GM19455 (cell line): ENCODE measurements at regions not wholly inside any gene's neighbourhood (a gene's known extent, or its start where the extent isn't known, plus 50 kb on each side); places are given as distances from the start of the nearest gene placed in this dataset.

Experiments used
- ATAC-seq: cut with Tn5 transposase; IDR thresholded peaks from one replicate; pipeline ENCODE4 v1.9.1; 2021; ENCODE audit not compliant: unreplicated experiment

DNA sequence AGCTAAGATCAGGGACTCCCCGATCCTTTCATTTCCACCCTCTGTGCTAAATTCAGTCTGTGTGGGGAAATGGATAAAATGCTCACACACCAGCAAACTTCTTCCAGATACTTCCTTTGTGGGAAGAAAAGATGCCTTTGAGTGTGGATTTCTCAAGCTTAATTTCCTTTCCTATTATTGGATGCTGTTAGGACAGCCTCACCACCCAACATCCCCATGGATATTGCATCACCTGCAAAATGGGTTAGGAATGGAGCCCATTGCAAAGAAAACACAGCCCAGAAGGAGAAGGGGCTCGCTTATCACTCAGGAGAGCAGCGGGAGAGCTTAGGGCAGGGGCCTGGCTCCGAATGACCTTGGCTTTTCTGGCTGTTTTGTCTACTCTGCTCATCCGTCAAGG, 272.2 kb downstream of the CDC5L start:
- ATAC-seq, result no peak

DNA sequence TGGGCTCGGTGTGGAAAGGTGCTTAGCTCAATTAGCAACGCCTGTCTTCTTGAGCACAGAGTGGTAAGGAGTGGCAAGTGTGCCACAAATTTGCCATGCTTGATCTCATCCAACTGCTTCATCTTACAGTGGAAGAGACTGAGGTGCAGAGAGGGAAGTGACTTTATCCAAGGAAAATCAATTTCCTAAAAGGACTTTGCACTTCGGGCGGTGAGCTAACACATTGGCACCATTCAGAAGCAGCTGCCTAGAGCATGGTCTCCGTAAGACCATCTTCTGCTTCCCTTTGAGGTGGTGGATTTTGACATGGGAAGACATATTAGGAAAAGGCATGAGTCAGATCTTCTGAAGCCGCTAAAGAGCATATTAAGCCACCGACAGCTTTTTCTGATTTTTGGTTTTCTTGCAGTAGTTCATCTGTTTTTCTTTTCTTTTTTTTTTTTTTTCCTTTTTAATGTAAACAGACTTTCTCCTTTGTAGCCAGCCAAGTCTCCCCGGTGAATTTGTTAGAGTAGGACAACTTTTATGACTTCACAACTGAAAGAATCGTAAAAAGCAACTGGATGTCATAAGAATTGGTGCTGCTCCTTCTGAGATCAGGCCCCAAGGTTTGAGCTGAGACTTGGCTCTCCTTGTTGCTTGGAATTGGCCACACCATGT, 273.2 kb downstream of the CDC5L start:
- ATAC-seq, result no peak

DNA sequence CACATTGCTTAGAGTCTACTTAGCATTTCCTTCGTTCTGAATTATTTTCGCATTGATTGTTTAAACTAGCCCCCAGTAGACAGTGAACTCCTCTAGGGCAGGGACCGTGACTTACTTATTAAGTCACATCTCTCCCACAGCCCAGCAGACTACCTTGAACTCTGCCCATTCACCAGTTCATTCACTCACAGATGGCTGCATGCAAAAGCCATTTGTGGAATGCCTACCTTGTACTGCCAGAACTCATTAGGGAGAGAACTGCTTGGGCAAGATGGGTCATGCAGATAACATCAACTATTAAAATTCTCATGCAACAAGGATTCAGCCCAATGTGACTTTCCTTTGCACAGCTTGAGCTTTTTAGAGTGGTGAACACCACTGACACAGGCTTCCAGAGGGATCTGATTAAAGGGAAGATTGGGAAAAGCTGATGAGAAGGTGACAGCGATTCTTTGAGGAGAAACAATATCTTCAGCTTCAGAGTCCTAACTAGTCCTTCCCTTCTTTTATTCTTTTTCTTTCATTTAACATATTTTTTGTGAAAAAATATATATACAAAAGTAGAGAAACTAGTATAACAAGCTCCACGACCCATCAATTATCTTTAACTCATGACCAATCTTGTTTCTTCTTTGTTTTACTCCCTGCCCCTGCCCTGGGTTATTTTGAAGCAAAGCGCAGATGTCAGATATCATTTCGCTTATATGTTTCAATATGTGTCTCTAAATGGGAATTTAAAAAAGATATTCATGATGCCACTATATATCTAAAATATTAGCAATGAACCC, 273.9 kb downstream of the CDC5L start:
- ATAC-seq, result no peak

DNA sequence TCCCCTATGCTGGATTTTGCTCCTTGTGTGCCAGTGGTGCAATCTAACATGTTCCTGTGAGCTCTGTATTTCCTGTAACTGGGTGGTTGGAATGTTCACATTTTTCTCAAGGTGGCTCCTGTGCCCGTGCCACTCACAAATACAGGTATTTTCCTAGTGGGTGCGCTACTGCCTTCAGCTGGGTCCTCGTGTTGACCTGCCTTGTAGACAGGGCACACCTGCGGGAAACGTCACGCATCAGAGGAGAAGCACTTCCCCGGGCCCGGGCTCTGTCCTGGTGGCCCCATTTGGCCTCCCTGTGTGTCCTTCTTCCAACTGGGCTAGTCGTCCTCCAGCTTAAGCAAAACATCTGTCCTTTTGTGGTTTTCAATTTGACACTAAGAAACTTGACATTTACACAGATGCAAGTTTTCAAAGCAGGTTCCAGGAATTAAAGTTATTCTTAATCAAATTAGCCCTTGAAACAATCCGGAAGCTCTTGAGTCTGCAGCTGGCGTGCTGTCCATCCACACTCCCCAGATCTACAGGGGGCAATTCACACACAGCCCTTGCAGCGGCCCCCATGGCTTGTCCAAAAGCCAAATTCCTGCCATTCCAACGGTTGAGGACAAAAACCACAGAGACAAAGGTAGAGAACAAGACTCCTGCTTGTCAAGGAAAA, 275.1 kb downstream of the CDC5L start:
- ATAC-seq, result no peak

DNA sequence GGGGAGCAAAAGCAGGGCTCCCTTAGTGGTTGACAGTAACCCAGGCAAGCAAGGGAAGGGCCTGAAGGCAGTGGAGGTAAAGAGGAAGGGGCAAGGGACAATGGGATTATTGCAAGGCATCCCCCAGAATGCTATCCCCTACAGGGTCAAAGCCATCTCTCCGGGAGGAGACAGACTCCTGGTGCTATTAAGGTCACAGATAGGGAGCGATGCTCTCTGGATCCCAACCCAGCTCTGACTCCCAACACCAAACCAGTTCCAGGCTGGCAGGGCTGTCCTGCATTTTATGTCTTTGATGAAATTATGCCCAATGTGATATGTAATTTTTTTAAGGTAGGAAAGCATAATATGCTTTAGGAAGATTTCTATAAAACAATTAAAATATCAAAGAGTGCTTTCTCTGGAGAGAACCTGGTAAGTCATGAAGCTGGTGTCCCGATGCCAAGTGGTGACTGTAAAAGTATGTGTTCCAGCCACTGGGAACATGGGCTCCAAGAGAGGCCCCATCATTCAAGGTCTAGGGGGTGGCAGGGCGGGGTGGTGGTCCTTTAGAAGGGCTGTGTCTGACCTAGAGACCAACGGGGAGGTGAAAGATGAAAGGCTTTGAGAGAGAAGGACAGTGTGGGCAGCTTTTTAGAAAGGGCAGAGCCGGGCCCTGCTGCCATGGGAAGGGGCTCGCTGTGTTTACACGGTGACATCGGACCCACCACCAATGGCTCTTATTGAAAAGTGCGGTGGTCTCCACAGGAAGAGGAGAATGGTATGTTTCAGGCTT, 276.5 kb downstream of the CDC5L start:
- ATAC-seq, result no peak

DNA sequence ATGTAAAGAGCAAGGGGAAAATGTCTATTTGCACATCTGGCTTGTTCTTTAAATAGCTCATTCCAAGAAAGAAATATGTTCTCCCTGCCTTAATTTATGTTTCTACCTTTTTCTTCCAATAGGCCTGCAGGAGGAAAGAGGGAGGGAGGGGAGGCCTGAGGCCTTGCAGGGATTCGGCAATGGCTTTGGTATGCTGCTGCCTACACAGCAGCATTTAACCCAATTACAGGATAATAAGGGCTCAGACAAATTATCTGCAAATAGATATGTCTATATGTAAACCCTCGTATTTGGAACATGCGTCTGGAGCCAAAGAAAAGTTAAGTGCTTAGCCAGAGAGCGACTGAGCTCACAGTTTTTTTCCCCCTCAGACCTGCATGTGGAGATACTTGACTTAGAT, 277.2 kb downstream of the CDC5L start:
- no peak for ATAC-seq

DNA sequence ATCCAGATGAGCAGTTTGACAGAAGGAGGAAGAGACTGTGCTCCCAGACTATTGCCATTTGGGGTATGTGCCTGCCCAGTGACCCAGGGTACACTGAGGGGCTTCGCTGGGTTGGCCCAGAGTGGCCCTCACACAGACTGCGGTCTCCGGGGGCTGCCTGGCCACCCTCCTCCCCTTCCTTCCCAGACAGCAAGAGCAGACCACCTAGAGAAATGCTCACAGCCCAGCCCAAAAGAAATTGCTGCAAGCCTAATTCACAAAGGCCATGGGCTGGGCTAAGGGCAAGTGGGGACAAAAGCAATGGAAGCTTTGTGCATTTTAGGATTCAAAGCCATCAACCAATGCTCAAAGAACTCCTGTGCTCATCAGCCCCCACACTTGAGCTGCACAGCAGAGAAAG, 277.6 kb downstream of the CDC5L start:
- no peak for ATAC-seq

DNA sequence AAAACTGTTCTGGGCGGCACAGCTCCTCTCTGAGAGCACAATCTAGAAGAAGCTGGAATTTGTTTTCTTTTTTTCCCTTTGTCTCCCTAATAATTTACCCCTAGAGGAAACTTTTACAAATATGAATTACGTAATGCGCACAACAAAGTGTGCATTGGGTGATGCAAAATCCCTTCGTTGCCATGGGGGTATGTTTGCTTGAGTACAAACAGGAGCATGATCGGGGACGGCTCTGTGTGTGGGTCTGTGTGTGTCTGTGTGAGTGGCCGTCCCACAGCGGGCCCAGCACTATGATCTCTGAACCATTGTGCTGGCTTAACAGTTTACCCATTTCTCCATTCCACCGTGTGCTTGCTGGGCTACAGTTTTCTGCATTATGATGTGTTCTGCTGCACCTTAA, 278.2 kb downstream of the CDC5L start:
- no peak for ATAC-seq

DNA sequence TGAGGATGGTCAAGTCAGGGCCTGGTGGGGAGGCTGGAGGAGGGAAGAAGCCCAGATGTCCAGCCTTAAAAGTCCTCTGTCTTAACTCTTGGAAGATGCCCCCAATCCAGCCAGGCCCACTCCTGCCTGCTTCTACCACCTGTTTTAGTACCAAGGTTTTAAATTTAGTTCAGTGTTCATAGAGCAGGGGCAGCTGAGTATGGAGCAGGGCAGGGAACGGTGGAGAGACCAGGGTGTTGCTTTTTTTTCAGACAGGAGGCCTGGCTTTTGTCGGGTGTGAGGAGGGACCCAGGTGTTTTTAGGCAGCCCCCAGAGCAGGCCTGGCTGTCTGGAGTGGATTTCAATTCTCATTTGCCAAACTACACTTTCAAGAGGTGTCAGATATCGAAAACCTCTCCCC, 278.8 kb downstream of the CDC5L start:
- ATAC-seq, result no peak

DNA sequence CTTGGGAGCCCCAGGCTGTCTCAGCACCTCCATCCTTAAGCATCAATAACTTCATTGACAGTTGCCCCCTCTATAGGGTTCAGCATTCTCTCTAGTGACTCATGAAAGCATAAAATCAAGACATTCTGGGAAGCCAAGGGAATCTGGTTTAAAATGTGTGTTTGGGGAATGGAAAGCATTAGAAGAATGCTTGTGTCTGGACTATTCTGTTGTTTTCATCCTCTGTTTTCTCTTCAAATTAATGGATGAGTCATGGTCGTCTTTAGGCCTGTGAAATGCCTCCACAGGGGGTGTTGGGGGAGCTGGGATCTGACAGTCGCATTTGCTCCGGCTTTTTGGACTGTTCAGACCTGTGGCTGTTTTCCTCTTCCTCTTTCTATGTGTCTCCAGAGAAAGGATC, 279.7 kb downstream of the CDC5L start:
- ATAC-seq, result no peak

DNA sequence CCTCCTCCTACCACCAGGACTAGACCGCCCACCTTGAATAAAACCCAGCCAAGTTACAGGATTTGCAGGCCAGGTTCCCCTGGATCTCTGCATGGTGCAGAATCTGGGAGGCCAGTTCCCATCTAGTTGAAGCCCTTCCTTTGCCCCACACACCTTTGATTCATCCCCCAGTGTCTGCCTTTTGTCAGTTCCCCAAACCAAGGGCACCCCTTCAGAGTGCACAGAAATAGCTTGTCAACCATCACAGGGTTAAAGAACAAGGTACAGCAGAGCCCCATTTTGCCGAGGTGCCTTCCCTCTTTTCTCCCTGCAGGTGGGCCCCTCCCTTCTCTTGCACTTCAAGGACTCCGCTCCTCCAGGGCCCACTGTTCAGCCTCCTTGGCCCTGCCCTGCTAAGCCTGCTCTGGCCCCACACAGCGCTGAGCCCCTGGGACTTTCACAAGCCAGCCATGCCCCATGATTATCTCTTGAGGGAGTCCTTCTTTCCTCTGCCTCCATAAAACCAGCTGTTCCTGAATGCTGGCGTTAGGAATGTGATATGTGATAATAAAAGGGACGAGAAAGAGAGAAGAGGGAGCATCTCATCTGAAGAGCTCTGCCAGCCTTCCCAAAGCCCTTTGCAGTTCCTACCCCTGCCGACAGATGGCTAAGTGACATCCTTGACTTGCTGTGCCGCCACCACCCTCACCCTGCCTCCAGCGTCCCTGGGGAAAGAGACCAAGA, 280.3 kb downstream of the CDC5L start:
- no peak for ATAC-seq

DNA sequence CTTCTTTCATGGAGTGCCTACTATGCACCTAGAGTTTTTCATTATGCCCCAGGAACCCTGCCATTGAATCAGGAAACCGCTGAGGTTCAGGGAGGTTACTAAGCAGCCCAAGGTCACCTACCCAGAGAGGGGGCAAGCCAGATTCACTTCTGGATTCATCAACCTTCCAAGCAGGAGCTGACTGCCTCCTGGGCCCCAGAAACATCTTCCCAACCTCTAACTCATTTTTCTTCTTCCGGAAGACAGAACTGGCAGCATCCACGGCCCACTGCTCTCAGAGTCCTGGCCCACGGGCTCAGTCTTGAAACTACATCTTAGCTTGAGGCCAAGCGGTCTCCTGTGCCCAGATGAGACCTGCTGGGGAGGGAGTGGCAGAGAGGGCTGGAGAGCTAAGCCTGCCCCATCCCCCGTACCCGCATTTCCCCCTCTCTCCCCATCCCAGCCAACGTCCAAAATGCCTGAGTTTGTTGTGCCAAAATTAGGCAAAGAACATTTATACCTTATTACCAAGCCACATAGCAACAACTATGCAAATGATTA, 281.0 kb downstream of the CDC5L start:
- ATAC-seq, result no peak

DNA sequence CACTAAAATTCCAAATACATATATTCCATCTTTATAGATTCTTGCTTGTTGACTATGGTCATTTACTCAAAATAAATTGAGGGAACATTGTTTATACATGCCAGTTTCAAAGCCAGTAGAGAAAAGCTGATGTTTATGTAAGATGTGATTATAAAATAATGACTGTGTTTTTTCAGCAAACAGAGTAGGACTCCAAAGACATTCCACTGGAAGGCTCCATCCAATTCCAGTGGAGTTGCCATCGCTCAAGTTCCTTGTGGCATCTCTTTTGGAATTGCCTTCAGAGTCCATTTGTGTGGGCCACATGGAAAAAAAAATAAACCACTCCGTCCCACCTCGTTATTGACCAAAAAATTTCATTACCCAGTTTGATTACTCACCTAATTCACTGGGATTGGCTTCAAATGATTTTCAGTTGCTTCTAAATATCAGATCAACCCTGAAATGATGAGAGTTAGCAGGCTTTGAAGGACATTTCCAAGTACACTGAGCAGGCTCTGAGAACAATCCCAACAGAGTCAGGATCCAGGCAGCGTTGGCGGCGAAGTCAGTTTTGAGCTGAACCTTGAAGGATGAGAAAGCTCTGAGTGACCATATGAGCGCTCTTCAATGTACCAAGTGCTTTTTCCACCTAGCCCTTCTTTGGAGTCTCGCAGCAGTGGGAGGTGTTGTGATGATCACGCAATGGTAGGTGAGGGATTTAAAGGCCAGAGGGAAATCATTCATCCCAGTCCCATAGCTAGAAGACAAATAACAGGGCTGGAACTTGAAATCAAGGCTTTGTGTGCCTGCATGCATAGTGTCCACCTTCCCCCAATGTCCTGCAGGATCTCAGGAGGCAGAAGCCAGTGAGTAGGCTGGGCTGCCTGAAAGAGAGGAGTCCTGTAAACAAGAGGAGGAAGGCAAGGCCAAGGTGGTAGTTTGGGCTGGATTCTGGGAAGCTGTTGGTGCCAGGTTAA, 281.7 kb downstream of the CDC5L start:
- no peak for ATAC-seq

DNA sequence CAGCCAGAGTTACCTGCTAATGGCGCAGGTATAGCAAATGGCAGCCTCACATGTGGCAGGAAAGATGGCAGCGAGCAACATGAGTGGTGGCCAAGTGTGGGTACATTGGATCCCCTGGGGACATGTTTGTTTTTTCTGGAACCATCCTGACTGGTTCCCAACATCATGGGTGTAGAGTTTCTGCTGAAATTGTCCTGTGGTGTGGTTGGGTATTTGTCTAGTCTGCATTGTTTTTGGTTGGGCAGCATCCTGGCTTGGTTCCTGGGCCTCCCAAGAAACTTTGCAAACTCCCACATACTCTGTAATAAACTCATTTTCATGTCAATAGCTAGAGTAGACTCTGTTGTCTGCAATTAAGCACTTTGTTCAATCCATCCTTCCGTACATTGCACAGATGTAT, 282.6 kb downstream of the CDC5L start:
- ATAC-seq, result no peak

DNA sequence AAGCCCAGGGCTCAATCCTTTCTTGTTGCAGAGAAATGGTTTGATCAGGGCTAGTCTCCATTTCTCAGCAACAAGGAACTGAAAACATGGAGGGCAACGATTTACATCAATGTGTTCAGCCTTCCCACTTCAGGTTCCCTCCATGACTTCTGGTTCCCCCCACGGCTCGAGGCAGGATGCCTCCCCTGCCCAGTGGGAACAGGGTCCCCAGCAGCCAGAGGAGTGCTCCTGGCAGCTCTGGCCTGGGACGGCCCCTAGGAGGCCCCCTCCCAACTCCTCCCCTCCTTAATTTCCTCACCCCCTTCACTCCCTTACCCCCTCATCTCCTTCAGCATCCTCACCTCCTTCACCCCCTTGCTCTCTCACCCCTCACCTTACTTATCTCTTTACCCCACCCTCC, 283.8 kb downstream of the CDC5L start:
- no peak for ATAC-seq

DNA sequence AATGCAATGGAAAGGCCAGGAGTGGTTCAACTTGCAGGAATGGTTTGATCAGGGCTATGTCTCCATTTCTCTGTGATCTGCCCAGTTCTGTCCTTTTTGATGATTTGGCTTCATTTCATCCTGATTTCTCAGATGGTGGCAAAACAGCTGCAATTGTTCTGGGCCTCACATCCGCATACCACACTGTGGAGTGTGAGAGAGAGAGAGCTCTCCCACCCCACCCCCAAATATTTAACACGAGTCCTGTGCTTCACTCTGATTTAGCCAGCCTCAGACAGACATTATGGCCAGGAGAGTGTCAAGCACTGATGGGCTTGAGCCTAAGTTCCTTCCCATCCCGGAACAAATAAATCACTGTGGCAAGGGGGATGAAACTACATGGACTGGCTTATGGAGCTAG, 284.6 kb downstream of the CDC5L start:
- ATAC-seq, result no peak

DNA sequence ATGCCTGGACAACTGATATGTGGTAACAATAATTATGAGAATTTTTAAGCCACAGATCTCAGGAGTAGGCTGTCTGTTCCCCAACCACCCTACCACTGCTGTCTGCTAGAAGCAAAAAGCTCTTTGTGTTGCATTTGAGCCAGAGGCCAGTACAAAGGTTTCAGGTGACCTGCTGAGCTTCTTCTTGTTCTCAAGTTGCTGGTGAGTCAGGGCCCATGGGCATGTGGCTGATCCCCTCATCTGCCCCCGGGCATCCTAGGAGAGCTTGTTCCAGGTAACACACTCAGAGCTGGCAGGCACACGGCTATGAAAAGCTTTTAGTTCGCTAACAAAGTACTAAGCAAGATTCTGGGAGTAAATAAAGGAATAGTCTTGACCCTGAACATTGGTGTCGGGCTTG, 285.3 kb downstream of the CDC5L start:
- no peak for ATAC-seq

DNA sequence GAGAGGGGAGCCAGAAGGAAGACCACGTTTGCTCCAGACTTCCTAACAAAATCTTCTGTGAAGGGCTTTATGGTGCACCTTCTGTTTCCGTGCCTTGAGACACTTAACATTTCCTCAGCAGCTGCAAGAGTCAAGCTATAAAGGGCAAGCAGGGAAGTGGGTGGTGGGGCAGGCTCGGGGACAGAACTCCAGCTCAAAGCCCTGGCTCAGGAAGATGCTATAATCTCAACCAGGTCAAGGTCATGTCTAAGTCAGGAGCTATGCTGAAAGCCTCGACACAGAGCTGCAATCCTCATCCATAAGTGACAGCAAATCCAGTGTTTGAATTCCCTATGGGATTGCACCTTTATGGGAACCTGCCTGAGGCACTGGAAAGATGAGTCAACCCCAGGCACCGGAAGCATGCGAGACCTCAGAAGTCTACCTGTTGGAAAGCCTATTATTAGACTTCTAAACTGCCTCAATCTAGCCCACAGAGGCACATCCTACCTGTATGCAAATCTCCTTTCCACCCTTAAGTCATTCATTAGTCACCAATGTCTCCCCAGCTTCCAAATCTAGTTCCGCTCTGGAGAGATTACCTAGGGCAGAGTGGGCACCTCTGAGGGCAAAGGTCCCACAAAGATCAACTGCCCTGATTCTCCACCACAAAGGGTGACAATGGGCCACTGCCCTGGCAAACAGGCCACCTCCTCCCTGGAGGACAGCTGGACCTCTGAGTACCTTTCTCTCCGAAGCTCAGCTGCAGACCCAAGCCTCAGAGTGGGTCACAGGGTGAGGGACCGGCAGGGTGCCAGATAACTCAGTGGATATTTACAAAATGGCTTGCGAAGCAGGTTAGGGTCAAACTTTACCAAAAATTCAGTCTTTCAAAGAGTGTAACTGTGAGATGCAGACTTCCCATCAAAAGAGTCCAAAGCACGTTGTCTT, 287.0 kb downstream of the CDC5L start:
- ATAC-seq, result no peak
